ENCODE measurements at regions not wholly inside any gene's neighbourhood (a gene's known extent, or its start where the extent isn't known, plus 50 kb on each side); places are given as distances from the start of the nearest gene placed in this dataset.

GRCh38 chr7:142428094-142428493, 170.2 kb upstream of the PRSS58 start:
- no peak overlapping the region for H3K4me3 Mint-ChIP-seq
- TF ChIP-seq CTCF (IDR thresholded peaks at IDR 0.05; ENCODE audit: unreplicated experiment) = no peak
- no peaks in the 10 kb centered on the region for H3K9me3 Mint-ChIP-seq
- no peaks in the 10 kb centered on the region for H3K27me3 Mint-ChIP-seq (ENCODE audit: low read depth)
- no peaks in the 10 kb centered on the region for H3K36me3 Mint-ChIP-seq
- peaks cover 4% of the 10 kb centered on the region for H3K4me1 Mint-ChIP-seq
- DNase-seq (ENCODE audit: low spot score in 2 of 2, unreplicated experiment in 2 of 2) = no peak
- no peak overlapping the region for H3K27ac Mint-ChIP-seq

- H3K4me1 Mint-ChIP-seq = no peaks in the 10 kb centered on the region
- no peaks in the 10 kb centered on the region for H3K27me3 Mint-ChIP-seq (ENCODE audit: low read depth)
- DNase-seq (ENCODE audit: low spot score in 2 of 2, unreplicated experiment in 2 of 2) = no peak
- H3K4me3 Mint-ChIP-seq = no peak overlapping the region
- H3K9me3 Mint-ChIP-seq = no peaks in the 10 kb centered on the region
- H3K36me3 Mint-ChIP-seq = no peaks in the 10 kb centered on the region
- no peak overlapping the region for H3K27ac Mint-ChIP-seq
- TF ChIP-seq CTCF (IDR thresholded peaks at IDR 0.05; ENCODE audit: unreplicated experiment) = no peak
Observed at GRCh38 chr7:142425281-142425680, 167.4 kb upstream of the PRSS58 start.

- Mint-ChIP-seq H3K4me3 (no peak overlapping the region), H3K27me3 (ENCODE audit: low read depth) (no peaks in the 10 kb centered on the region), H3K4me1 (no peaks in the 10 kb centered on the region), H3K9me3 (no peaks in the 10 kb centered on the region), H3K36me3 (no peaks in the 10 kb centered on the region), H3K27ac (no peak overlapping the region)
- no peak for TF ChIP-seq CTCF (IDR thresholded peaks at IDR 0.05; ENCODE audit: unreplicated experiment)
- DNase-seq (ENCODE audit: low spot score in 2 of 2, unreplicated experiment in 2 of 2) = no peak
Observed at GRCh38 chr7:142422621-142423020, 164.8 kb upstream of the PRSS58 start.

GRCh38 chr7:142420554-142421362, 162.9 kb upstream of the PRSS58 start:
- Mint-ChIP-seq H3K4me3 (no peak overlapping the region), H3K36me3 (no peaks in the 10 kb centered on the region), H3K9me3 (no peaks in the 10 kb centered on the region), H3K4me1 (no peaks in the 10 kb centered on the region), H3K27me3 (ENCODE audit: low read depth) (no peaks in the 10 kb centered on the region), H3K27ac (no peak overlapping the region)
- DNase-seq (ENCODE audit: low spot score in 2 of 2, unreplicated experiment in 2 of 2) = no peak
- no peak for TF ChIP-seq CTCF (IDR thresholded peaks at IDR 0.05; ENCODE audit: unreplicated experiment)

- Mint-ChIP-seq H3K27ac (no peak overlapping the region), H3K4me1 (no peaks in the 10 kb centered on the region), H3K27me3 (ENCODE audit: low read depth) (no peaks in the 10 kb centered on the region), H3K9me3 (no peaks in the 10 kb centered on the region), H3K36me3 (no peaks in the 10 kb centered on the region), H3K4me3 (no peak overlapping the region)
- TF ChIP-seq CTCF (IDR thresholded peaks at IDR 0.05; ENCODE audit: unreplicated experiment) = no peak
- no peak for DNase-seq (ENCODE audit: low spot score in 2 of 2, unreplicated experiment in 2 of 2)
Observed at GRCh38 chr7:142418326-142418725, 160.5 kb upstream of the PRSS58 start.

Measured in mesothelial cell of epicardium (in vitro differentiated cells).